Heart left ventricle (tissue), 16 donors: ENCODE measurements at regions not wholly inside any gene's neighbourhood (a gene's known extent, or its start where the extent isn't known, plus 50 kb on each side); places are given as distances from the start of the nearest gene placed in this dataset.
"Not testable (repeated sequence)": the region's sequence is repeated elsewhere in the genome, so short reads cannot be mapped to it uniquely, and the experiment has no call there.

Experiments used
- ATAC-seq, 4 donors: fragments of 200-7000 bp; cut with Tn5 transposase; one replicate each; pipeline ENCODE4 v1.9.1; 2020 to 2022; ENCODE audit warnings: moderate library complexity in 4 of 4, mild to moderate bottlenecking in 3 of 4, moderate number of reproducible peaks in 1 of 4
- DNase-seq, 5 donors: peaks; one replicate each; pipeline ENCODE4 v3.0.0-alpha.2; 2020
- H3K27ac ChIP-seq, 12 donors: fragments of 200-600 bp; sonication (generic) in 4 of 12; one replicate each; pipeline versions ENCODE4 v1.5.0 to v1.8.0; 2016 to 2022; ENCODE audit warnings: mild to moderate bottlenecking in 2 of 12
- H3K27me3 ChIP-seq, 9 donors: fragments of 200-600 bp; sonication (generic) in 2 of 9; one replicate each; pipeline versions ENCODE4 v1.5.1 to v1.8.0; 2016 to 2022; ENCODE audit warnings: mild to moderate bottlenecking in 3 of 9
- H3K36me3 ChIP-seq, 9 donors: fragments of 200-600 bp; sonication (generic) in 2 of 9; one replicate each; pipeline versions ENCODE4 v1.5.0 to v1.8.0; 2018 to 2022; ENCODE audit warnings: mild to moderate bottlenecking in 2 of 9
- H3K4me1 ChIP-seq, 12 donors: fragments of 200-600 bp; sonication (generic) in 4 of 12; one replicate each; pipeline versions ENCODE4 v1.5.0 to v1.8.0; 2016 to 2022; ENCODE audit warnings: mild to moderate bottlenecking in 3 of 12
- H3K4me3 ChIP-seq, 12 donors: fragments of 200-600 bp; sonication (generic) in 4 of 12; one replicate each; pipeline versions ENCODE4 v1.5.0 to v1.8.0; 2017 to 2022; ENCODE audit warnings: mild to moderate bottlenecking in 9 of 12, moderate library complexity in 4 of 12
- H3K9me3 ChIP-seq, 12 donors: fragments of 200-600 bp; sonication (generic) in 4 of 12; one replicate each; pipeline versions ENCODE4 v1.5.0 to v1.8.0; 2016 to 2022; ENCODE audit warnings: mild to moderate bottlenecking in 1 of 12
- CTCF ChIP-seq, 12 donors: fragments of 200-600 bp; sonication (generic) in 4 of 12; IDR thresholded peaks; one replicate each; pipeline versions ENCODE4 v1.5.0 to v1.8.0; 2018 to 2022; ENCODE audit warnings: antibody characterized with exemption in 12 of 12, mild to moderate bottlenecking in 5 of 12
- POLR2A ChIP-seq, 2 donors: fragments of 450-650 bp; IDR thresholded peaks; one replicate each; pipeline ENCODE4 v1.6.1; 2017; ENCODE audit warnings: antibody characterized with exemption in 2 of 2, mild to moderate bottlenecking in 2 of 2, moderate library complexity in 2 of 2
- WGBS, 4 donors: extraction: QIAGEN DNeasy Blood & Tissue Kit in 2 of 4; methylation state at CpG; one replicate each; pipeline versions ENCODE4 v1.1.5 to v1.1.7; 2013 to 2018; 5-methylcytosine and 5-hydroxymethylcytosine counted together
- intact Hi-C, 10 donors: fragments of 100-400 bp; cut with DNase I; formaldehyde crosslinking; loops; one replicate each; pipeline versions ENCODE4 v1.11.1 to v1.14.2; 2022
- donor health status: ischemic (EF 13 %, LVEDD 7.1; RV severe dilation, severe dysfunction).
- donor health status: healthy with polysubstance abuse.
- donor health status: DM: no; HTN: yes; CAD: no.
- donor health status: DM: no; HTN: no; CAD: no.
- donor health status: ischemic (EF 25% LVEDD 6.9; RV normal size, moderate dysfunction).
- donor health status: ischemic (EF 25% LVEDD 5.7; RV mildly dilated, moderate dysfunction).
- donor health status: healthy.
- donor health status: DM: yes; HTN: yes; CAD: no.
- donor health status: ischemic (EF 35%, LVEDD 5.7; RV mildly dilated, moderate dysfunction).
- donor health status: nonischemic (EF 11% LVEDD 7.7; RV severe dilation, severe dysfunction).
- donor health status: DM: yes; HTN: yes; CAD: no.
- donor health status: PGD.
- donor health status: ischemic (EF 29% LVEDD 5.4; RV normal size, mild dysfunction).
- donor health status: nonischemic (EF 23%, LVEDD 6.1; RV moderate dilation, normal function).

- no peak for TF ChIP-seq POLR2A (IDR thresholded peaks at IDR 0.05)
- TF ChIP-seq CTCF (IDR thresholded peaks at IDR 0.05) = no peak
- Histone ChIP-seq H3K4me3 (no peak overlapping the region), H3K27me3 (no peaks in the 10 kb centered on the region), H3K36me3 (no peaks in the 10 kb centered on the region), H3K27ac (no peak overlapping the region), H3K9me3 (no peaks in the 10 kb centered on the region), H3K4me1 (no peaks in the 10 kb centered on the region)
- 63 to 67% methylated on average over 2 of the region's 2 CpGs; no CpG with 5 or more reads in 2 of the 4 donors for WGBS, 4 donors
- ATAC-seq = no peak
- no peak for DNase-seq
- intact Hi-C loops = no loop called here
Measured at GRCh38 chrY:7836366-7836765, 924.8 kb upstream of the AMELY start.

GRCh38 chrY:7835416-7835815 lies 923.9 kb upstream of the AMELY start:
- H3K27ac ChIP-seq = no peak overlapping the region
- DNase-seq (no peak), ATAC-seq (no peak)
- no peaks in the 10 kb centered on the region for H3K9me3 ChIP-seq
- no peaks in the 10 kb centered on the region for H3K27me3 ChIP-seq
- no peak overlapping the region for H3K4me3 ChIP-seq
- TF ChIP-seq CTCF (IDR thresholded peaks at IDR 0.05) (no peak), POLR2A (IDR thresholded peaks at IDR 0.05) (no peak)
- 78 to 87% methylated on average over 5 of the region's 5 CpGs; no CpG with 5 or more reads in 2 of the 4 donors for WGBS, 4 donors
- intact Hi-C loops = no loop called here
- no peaks in the 10 kb centered on the region for H3K36me3 ChIP-seq
- H3K4me1 ChIP-seq = no peaks in the 10 kb centered on the region

GRCh38 chrY:7834284-7834683 lies 922.7 kb upstream of the AMELY start:
- H3K27ac ChIP-seq = no peak overlapping the region
- intact Hi-C loops = no loop called here
- 39 to 44% methylated on average over 2 of the region's 2 CpGs; no CpG with 5 or more reads in 2 of the 4 donors for WGBS, 4 donors
- H3K4me3 ChIP-seq = no peak overlapping the region
- no peaks in the 10 kb centered on the region for H3K9me3 ChIP-seq
- ATAC-seq (no peak), DNase-seq (no peak)
- no peaks in the 10 kb centered on the region for H3K4me1 ChIP-seq
- no peaks in the 10 kb centered on the region for H3K27me3 ChIP-seq
- TF ChIP-seq POLR2A (IDR thresholded peaks at IDR 0.05) (no peak), CTCF (IDR thresholded peaks at IDR 0.05) (no peak)
- H3K36me3 ChIP-seq = no peaks in the 10 kb centered on the region

GRCh38 chrY:7830881-7831280 lies 919.3 kb upstream of the AMELY start:
- H3K27ac ChIP-seq, ATAC-seq, H3K27me3 ChIP-seq, H3K4me3 ChIP-seq, H3K36me3 ChIP-seq, intact Hi-C loops, DNase-seq, H3K4me1 ChIP-seq, H3K9me3 ChIP-seq: not testable (repeated sequence)

- WGBS, 4 donors = 86 to 93% methylated on average over 2 of the region's 2 CpGs; no CpG with 5 or more reads in 2 of the 4 donors
- Histone ChIP-seq H3K27me3 (no peaks in the 10 kb centered on the region), H3K4me1 (no peaks in the 10 kb centered on the region), H3K27ac (no peak overlapping the region), H3K36me3 (no peaks in the 10 kb centered on the region), H3K9me3 (no peaks in the 10 kb centered on the region), H3K4me3 (no peak overlapping the region)
- ATAC-seq (no peak), DNase-seq (no peak)
- intact Hi-C loops = no loop called here
- TF ChIP-seq POLR2A (IDR thresholded peaks at IDR 0.05) (no peak), CTCF (IDR thresholded peaks at IDR 0.05) (no peak)
Measured at GRCh38 chrY:7826533-7826932, 915.0 kb upstream of the AMELY start.
